PC-9 (cell line): ENCODE measurements at regions not wholly inside any gene's neighbourhood (a gene's known extent, or its start where the extent isn't known, plus 50 kb on each side); places are given as distances from the start of the nearest gene placed in this dataset.

Source experiments
- EZH2 ChIP-seq: fragments of 200-600 bp; sonication (generic); IDR thresholded peaks from 2 replicates; pipeline ENCODE4 v1.8.0; 2017; ENCODE audit warnings: antibody characterized with exemption, low read depth
- TF ChIP-seq, protein P1 (sequence below): fragments of 200-600 bp; sonication (generic); conservative IDR thresholded peaks from 2 replicates; pipeline ENCODE4 v1.6.1; 2017; ENCODE audit warnings: mixed run types, antibody characterized with exemption, mild to moderate bottlenecking, moderate library complexity

DNA sequence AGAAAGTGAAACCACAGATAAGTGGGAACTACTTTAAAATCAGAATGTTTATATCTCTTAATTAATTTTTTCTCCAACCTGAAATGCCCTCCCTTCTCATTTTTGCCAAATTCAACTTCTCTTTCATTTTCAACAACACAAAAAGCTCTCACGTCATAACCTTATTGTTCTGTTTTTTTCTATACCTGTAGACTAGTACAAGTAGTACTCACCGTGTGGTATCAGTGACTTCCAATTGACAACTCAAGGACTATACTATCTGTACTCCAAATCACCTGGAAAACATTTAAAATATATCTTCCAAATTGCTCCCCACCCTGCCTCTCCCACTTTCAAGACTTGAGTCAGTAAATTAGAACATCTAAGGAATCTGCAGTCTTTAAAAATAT lies 72.8 kb upstream of the ZNF280D start:
- TF ChIP-seq, protein P1, sequence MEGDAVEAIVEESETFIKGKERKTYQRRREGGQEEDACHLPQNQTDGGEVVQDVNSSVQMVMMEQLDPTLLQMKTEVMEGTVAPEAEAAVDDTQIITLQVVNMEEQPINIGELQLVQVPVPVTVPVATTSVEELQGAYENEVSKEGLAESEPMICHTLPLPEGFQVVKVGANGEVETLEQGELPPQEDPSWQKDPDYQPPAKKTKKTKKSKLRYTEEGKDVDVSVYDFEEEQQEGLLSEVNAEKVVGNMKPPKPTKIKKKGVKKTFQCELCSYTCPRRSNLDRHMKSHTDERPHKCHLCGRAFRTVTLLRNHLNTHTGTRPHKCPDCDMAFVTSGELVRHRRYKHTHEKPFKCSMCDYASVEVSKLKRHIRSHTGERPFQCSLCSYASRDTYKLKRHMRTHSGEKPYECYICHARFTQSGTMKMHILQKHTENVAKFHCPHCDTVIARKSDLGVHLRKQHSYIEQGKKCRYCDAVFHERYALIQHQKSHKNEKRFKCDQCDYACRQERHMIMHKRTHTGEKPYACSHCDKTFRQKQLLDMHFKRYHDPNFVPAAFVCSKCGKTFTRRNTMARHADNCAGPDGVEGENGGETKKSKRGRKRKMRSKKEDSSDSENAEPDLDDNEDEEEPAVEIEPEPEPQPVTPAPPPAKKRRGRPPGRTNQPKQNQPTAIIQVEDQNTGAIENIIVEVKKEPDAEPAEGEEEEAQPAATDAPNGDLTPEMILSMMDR, result no peak
- TF ChIP-seq EZH2, result no peak
